Stomach (tissue), 8 donors: ENCODE measurements at regions not wholly inside any gene's neighbourhood (a gene's known extent, or its start where the extent isn't known, plus 50 kb on each side); places are given as distances from the start of the nearest gene placed in this dataset.

Experiments used
- DNase-seq, 2 donors: peaks; one replicate each; pipeline versions ENCODE4 v3.0.0 to v3.0.0-alpha.2; 2013 to 2019
- H3K27ac ChIP-seq, 5 donors: fragments of 200-600 bp in 4 of 5; sonication (generic) in 4 of 5; one replicate each; pipeline ENCODE4 v1.5.1; 2013 to 2019; ENCODE audit warnings: mild to moderate bottlenecking in 1 of 5, moderate library complexity in 1 of 5
- H3K27me3 ChIP-seq, 3 donors: fragments of 200-600 bp; sonication (generic); one replicate each; pipeline ENCODE4 v1.5.1; 2017 to 2019; ENCODE audit warnings: mixed run types in 1 of 3
- H3K36me3 ChIP-seq, 4 donors: fragments of 200-600 bp; sonication (generic); 1 replicate in 3 of 4; 2 replicates in 1 of 4; pipeline ENCODE4 v1.5.1; 2016 to 2019
- H3K4me1 ChIP-seq, 4 donors: fragments of 200-600 bp; sonication (generic); one replicate each; pipeline ENCODE4 v1.5.1; 2016 to 2019
- H3K4me3 ChIP-seq, 4 donors: fragments of 200-600 bp; sonication (generic) in 3 of 4; one replicate each; pipeline ENCODE4 v1.5.1; 2016 to 2019; ENCODE audit warnings: mild to moderate bottlenecking in 1 of 4
- H3K9me3 ChIP-seq, 4 donors: fragments of 200-600 bp; sonication (generic); one replicate each; pipeline ENCODE4 v1.5.1; 2016 to 2019
- CTCF ChIP-seq, 7 experiments: fragments of 450-650 bp in 4 of 7; fragments of 200-600 bp in 3 of 7; sonication (generic) in 3 of 7; IDR thresholded peaks; one replicate each; pipeline ENCODE4 v1.5.1; 2016 to 2019; ENCODE audit warnings: antibody characterized with exemption in 7 of 7, control low read depth in 2 of 7, mild to moderate bottlenecking in 1 of 7
- EP300 ChIP-seq: sonication (generic); formaldehyde crosslinking; IDR thresholded peaks from one replicate; pipeline ENCODE4 v1.6.1; 2017; ENCODE audit warnings: antibody characterized with exemption
- POLR2A ChIP-seq, 4 donors: fragments of 450-650 bp; IDR thresholded peaks; one replicate each; pipeline ENCODE4 v1.6.1; 2016; ENCODE audit warnings: antibody characterized with exemption in 4 of 4, control low read depth in 2 of 4, mild to moderate bottlenecking in 1 of 4, moderate library complexity in 1 of 4
- POLR2AphosphoS5 ChIP-seq, 3 donors: sonication (generic); formaldehyde crosslinking; IDR thresholded peaks; one replicate each; pipeline ENCODE4 v1.6.1; 2016; ENCODE audit warnings: antibody characterized with exemption in 3 of 3
- WGBS, 5 donors: extraction: QIAGEN DNeasy Blood & Tissue Kit in 3 of 5; methylation state at CpG; one replicate each; pipeline versions ENCODE4 v1.1.5 to v1.1.7; 2013 to 2018; 5-methylcytosine and 5-hydroxymethylcytosine counted together
- intact Hi-C: fragments of 100-400 bp; cut with DNase I; formaldehyde crosslinking; loops from one replicate; pipeline ENCODE4 v1.15.1; 2023; ENCODE audit warnings: low total_unique reads
- donor health status: healthy with polysubstance abuse.
- donor health status: Bipolar disorder and iron deficiency.
- donor health status: healthy.

- Histone ChIP-seq H3K9me3 (no peaks in the 10 kb centered on the region), H3K4me3 (no peak overlapping the region), H3K4me1 (peaks cover 0 to 5% (median 2%) of the 10 kb centered on the region in 4 donors), H3K27me3 (no peaks in the 10 kb centered on the region), H3K27ac (no peak overlapping the region), H3K36me3 (no peaks in the 10 kb centered on the region)
- intact Hi-C loops: loop anchor here (5.0 kb wide), 1 partner anchor 418 kb away; the partner anchor contains the start of gene NRIP1
- no peak for DNase-seq
- WGBS, 5 donors: 88 to 96% (median 90%) methylated on average over 6 of the region's 6 CpGs
- TF ChIP-seq POLR2AphosphoS5 (IDR thresholded peaks at IDR 0.05) (no peak), EP300 (no peak), POLR2A (IDR thresholded peaks at IDR 0.05) (no peak), CTCF (IDR thresholded peaks at IDR 0.05) (no peak)
Measured at GRCh38 chr21:15480160-15480559, 249.6 kb upstream of the USP25 start.

- H3K27me3 ChIP-seq: no peaks in the 10 kb centered on the region
- no peak overlapping the region for H3K27ac ChIP-seq
- H3K4me3 ChIP-seq: no peak overlapping the region
- peak; percentile 88 to 96 for DNase-seq
- peaks cover 0 to 5% (median 2%) of the 10 kb centered on the region in 4 donors for H3K4me1 ChIP-seq
- no peaks in the 10 kb centered on the region for H3K9me3 ChIP-seq
- TF ChIP-seq POLR2AphosphoS5 (IDR thresholded peaks at IDR 0.05) (peak in 1 of 3 donors; percentile 54), EP300 (no peak), CTCF (IDR thresholded peaks at IDR 0.05) (peak in 5 of 7 experiments; percentile 72 to 89 (median 82))
- intact Hi-C loops: loop anchor here (5.0 kb wide), 1 partner anchor 421 kb away; the partner anchor contains the start of gene NRIP1
- 13 to 15% (median 13%) methylated on average over 8 of the region's 8 CpGs for whole genome bisulfite sequencing, 5 donors
- no peaks in the 10 kb centered on the region for H3K36me3 ChIP-seq
Measured at GRCh38 chr21:15483138-15483780, 246.5 kb upstream of the USP25 start.

GRCh38 chr21:15486460-15487195 is 243.2 kb upstream of the USP25 start:
- Histone ChIP-seq H3K27me3 (no peaks in the 10 kb centered on the region), H3K27ac (no peak overlapping the region), H3K4me1 (peaks cover 0 to 5% (median 2%) of the 10 kb centered on the region in 4 donors), H3K9me3 (no peaks in the 10 kb centered on the region), H3K4me3 (no peak overlapping the region), H3K36me3 (no peaks in the 10 kb centered on the region)
- intact Hi-C loops: loop anchor here (5.0 kb wide), 1 partner anchor 624 kb away; no protein-coding TSS in a partner anchor
- no peak for DNase-seq
- TF ChIP-seq CTCF (IDR thresholded peaks at IDR 0.05) (no peak), POLR2A (IDR thresholded peaks at IDR 0.05) (no peak), EP300 (no peak), POLR2AphosphoS5 (IDR thresholded peaks at IDR 0.05) (no peak)
- 90 to 94% (median 93%) methylated on average over 11 of the region's 11 CpGs for WGBS, 5 donors

GRCh38 chr21:15487196-15487550 is 242.6 kb upstream of the USP25 start:
- Histone ChIP-seq H3K36me3 (no peaks in the 10 kb centered on the region), H3K27ac (no peak overlapping the region), H3K4me1 (peaks cover 0 to 5% (median 2%) of the 10 kb centered on the region in 4 donors), H3K9me3 (no peaks in the 10 kb centered on the region), H3K4me3 (no peak overlapping the region), H3K27me3 (no peaks in the 10 kb centered on the region)
- 66 to 87% (median 80%) methylated on average over 3 of the region's 3 CpGs for WGBS, 5 donors
- DNase-seq: no peak
- intact Hi-C loops: loop anchor here (5.0 kb wide), 1 partner anchor 625 kb away; no protein-coding TSS in a partner anchor
- no peak for TF ChIP-seq CTCF (IDR thresholded peaks at IDR 0.05)
- TF ChIP-seq POLR2AphosphoS5 (IDR thresholded peaks at IDR 0.05): no peak
- TF ChIP-seq EP300: no peak
- no peak for TF ChIP-seq POLR2A (IDR thresholded peaks at IDR 0.05)
